ENCODE measurements at regions not wholly inside any gene's neighbourhood (a gene's known extent, or its start where the extent isn't known, plus 50 kb on each side); places are given as distances from the start of the nearest gene placed in this dataset.

DNA sequence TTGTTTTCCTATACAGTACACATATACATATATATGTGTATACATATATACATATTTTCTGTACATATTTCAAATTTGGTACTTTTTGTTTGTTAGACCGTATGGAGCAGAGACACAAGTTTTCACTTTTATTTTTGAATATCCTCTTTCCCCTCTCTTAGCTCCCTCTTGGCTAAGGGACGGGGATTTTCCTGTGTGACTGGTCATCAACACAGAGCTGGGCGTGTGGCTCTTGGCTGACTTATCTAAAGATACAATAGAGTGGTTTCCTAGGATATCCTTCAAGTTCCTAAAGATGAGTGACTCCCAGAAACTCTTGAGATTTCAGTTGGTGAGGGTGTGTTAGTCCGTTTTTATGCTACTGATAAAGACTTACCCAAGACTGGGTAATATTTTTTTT is 1404.5 kb upstream of the TMEM132C start:
- TF ChIP-seq, protein P1, sequence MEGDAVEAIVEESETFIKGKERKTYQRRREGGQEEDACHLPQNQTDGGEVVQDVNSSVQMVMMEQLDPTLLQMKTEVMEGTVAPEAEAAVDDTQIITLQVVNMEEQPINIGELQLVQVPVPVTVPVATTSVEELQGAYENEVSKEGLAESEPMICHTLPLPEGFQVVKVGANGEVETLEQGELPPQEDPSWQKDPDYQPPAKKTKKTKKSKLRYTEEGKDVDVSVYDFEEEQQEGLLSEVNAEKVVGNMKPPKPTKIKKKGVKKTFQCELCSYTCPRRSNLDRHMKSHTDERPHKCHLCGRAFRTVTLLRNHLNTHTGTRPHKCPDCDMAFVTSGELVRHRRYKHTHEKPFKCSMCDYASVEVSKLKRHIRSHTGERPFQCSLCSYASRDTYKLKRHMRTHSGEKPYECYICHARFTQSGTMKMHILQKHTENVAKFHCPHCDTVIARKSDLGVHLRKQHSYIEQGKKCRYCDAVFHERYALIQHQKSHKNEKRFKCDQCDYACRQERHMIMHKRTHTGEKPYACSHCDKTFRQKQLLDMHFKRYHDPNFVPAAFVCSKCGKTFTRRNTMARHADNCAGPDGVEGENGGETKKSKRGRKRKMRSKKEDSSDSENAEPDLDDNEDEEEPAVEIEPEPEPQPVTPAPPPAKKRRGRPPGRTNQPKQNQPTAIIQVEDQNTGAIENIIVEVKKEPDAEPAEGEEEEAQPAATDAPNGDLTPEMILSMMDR (conservative IDR thresholded peaks at IDR 0.05), result no peak
- no peak for TF ChIP-seq ZFX (IDR thresholded peaks at IDR 0.05)
